ENCODE measurements at regions not wholly inside any gene's neighbourhood (a gene's known extent, or its start where the extent isn't known, plus 50 kb on each side); places are given as distances from the start of the nearest gene placed in this dataset.
A peak's percentile ranks its signal among the peaks of the same experiment; 100 is the strongest.

GRCh38 chr3:6605227-6605626 lies 255.7 kb upstream of the GRM7 start (continued):
- peak; percentile 50; the same call in 1 of the 2 replicates for TF ChIP-seq DPF2 (IDR thresholded peaks at IDR 0.05)
- TF ChIP-seq JUND (IDR thresholded peaks at IDR 0.05; ENCODE audit: borderline replicate concordance, low read depth, low read length), result peak; percentile 81; the same call in 1 of the 2 replicates
- peak; percentile 87 for TF ChIP-seq JUND (tag; IDR thresholded peaks at IDR 0.05; ENCODE audit: borderline replicate concordance, low read depth, low read length)
- TF ChIP-seq ZNF316 (IDR thresholded peaks at IDR 0.05), result 0 out of 2 replicates have a peak, but pooled peaks have one; percentile 39
- TF ChIP-seq GTF2A2 (tag; IDR thresholded peaks at IDR 0.05), result no peak

GRCh38 chr3:6608843-6609242 lies 252.1 kb upstream of the GRM7 start:
- CTCF ChIA-PET (ENCODE audit: low intra/inter-chr PET ratio), result no interaction called here
- H3K4me2 ChIP-seq (ENCODE audit: insufficient read depth, low read length), result no peak overlapping the region
- H3K36me3 ChIP-seq (ENCODE audit: control insufficient read depth, insufficient read depth, low read length), result no peaks in the 10 kb centered on the region
- no peaks in the 10 kb centered on the region for H4K20me1 ChIP-seq (replicated peaks; ENCODE audit: control insufficient read depth, insufficient read depth, low read length)
- no TSS peak for BruUV-seq (replicated peaks)
- peaks cover 60% of the 10 kb centered on the region for H3K79me2 ChIP-seq (ENCODE audit: control insufficient read depth, insufficient read depth, low read length)
- H3K9me3 ChIP-seq (replicated peaks; ENCODE audit: control insufficient read depth, insufficient read depth, low read depth, low read length), result no peaks in the 10 kb centered on the region
- peaks cover 0 to 10% of the 10 kb centered on the region in 2 experiments; a peak in 2 of 5 replicates for H3K4me1 ChIP-seq (replicated peaks in 1 of 2; ENCODE audit: control insufficient read depth in 2 of 2, insufficient read depth in 2 of 2, low read length in 2 of 2)
- peak; percentile 89 for ATAC-seq
- POLR2A ChIA-PET, result no interaction called here
- in situ Hi-C loops (cut with MboI), result no loop called here
- H2AFZ ChIP-seq (ENCODE audit: low read depth, low read length), result no peak overlapping the region
- H3K9ac ChIP-seq (ENCODE audit: insufficient read depth in 1 of 2, low read depth in 2 of 2, low read length in 2 of 2), result no peak overlapping the region
- no peak overlapping the region; the same call in 2 of the 3 replicates for H3K27ac ChIP-seq (ENCODE audit: extremely low read depth, low read depth, low read length)
- intact Hi-C loops (cut with micrococcal nuclease), result no loop called here
- peak in 3 of 4 experiments; percentile 14 to 68 (median 49) for DNase-seq (ENCODE audit: extremely low read depth in 1 of 4, low spot score in 3 of 4)
- no peaks in the 10 kb centered on the region for H3K9me1 ChIP-seq (ENCODE audit: control insufficient read depth, insufficient read depth, low read length)
- 16% methylated on average over 4 of the region's 4 CpGs for WGBS (ENCODE audit: insufficient coverage, low coverage, missing lambda C conversion rate)
- H3K4me3 ChIP-seq, result no peak overlapping the region
- FAIRE-seq, result peak; percentile 70
- H3K27me3 ChIP-seq (ENCODE audit: control insufficient read depth in 2 of 2, insufficient read depth in 2 of 2, low read length in 2 of 2), result no peaks in the 10 kb centered on the region
- TF ChIP-seq ZNF143 (CRISPR knock-in tag; IDR thresholded peaks at IDR 0.05), result no peak
- peak; percentile 32; the same call in 1 of the 2 replicates for TF ChIP-seq ATF3 (IDR thresholded peaks at IDR 0.05)
- no peak; the same call in 1 of the 2 replicates for TF ChIP-seq ATF3 (CRISPR knock-in tag; conservative IDR thresholded peaks at IDR 0.05)
- peak; percentile 40; the same call in 1 of the 2 replicates for TF ChIP-seq TAL1 (IDR thresholded peaks at IDR 0.05)
- TF ChIP-seq SOX6 (IDR thresholded peaks at IDR 0.05), result 0 out of 2 replicates have a peak, but pooled peaks have one; percentile 20
- 0 out of 2 replicates have a peak, but pooled peaks have one; percentile 32 for TF ChIP-seq TEAD4 (IDR thresholded peaks at IDR 0.05; ENCODE audit: low read length)
- TF ChIP-seq TEAD4 (CRISPR knock-in tag; IDR thresholded peaks at IDR 0.05; ENCODE audit: borderline replicate concordance), result no peak
- no peak for TF ChIP-seq FOXM1 (IDR thresholded peaks at IDR 0.05; ENCODE audit: low read depth)
- TF ChIP-seq FOXM1 (CRISPR knock-in tag; IDR thresholded peaks at IDR 0.05; ENCODE audit: low read depth), result no peak
- 0 out of 2 replicates have a peak, but pooled peaks have one; percentile 13 for TF ChIP-seq EHMT2 (IDR thresholded peaks at IDR 0.05)
- TF ChIP-seq POLR2AphosphoS5 (IDR thresholded peaks at IDR 0.05; ENCODE audit: control insufficient read depth, insufficient read depth, low read depth, low read length), result peak; percentile 54
- TF ChIP-seq NFATC3 (IDR thresholded peaks at IDR 0.05), result 0 out of 2 replicates have a peak, but pooled peaks have one; percentile 70
- TF ChIP-seq FOXK2 (conservative IDR thresholded peaks at IDR 0.05 in 1 of 2, IDR thresholded peaks at IDR 0.05 in 1 of 2; ENCODE audit: low read depth in 2 of 2), result peak in 1 of 2 experiments; percentile 56; a peak in 1 of 4 replicates
- no peak for TF ChIP-seq NR2C1 (IDR thresholded peaks at IDR 0.05)
- TF ChIP-seq NR2C1 (tag; IDR thresholded peaks at IDR 0.05), result 0 out of 2 replicates have a peak, but pooled peaks have one; percentile 43
- TF ChIP-seq FOSL1 (tag; conservative IDR thresholded peaks at IDR 0.05), result peak; percentile 15; the same call in 1 of the 2 replicates
- TF ChIP-seq TRIM24 (IDR thresholded peaks at IDR 0.05), result peak in 1 of 2 experiments; percentile 39; a peak in 1 of 4 replicates
- no peak for TF ChIP-seq CREM (IDR thresholded peaks at IDR 0.05; ENCODE audit: low read depth)
- TF ChIP-seq TOE1 (IDR thresholded peaks at IDR 0.05; ENCODE audit: borderline replicate concordance), result no peak
- TF ChIP-seq TOE1 (CRISPR knock-in tag; IDR thresholded peaks at IDR 0.05; ENCODE audit: borderline replicate concordance, low read depth), result no peak
- TF ChIP-seq SUPT5H (IDR thresholded peaks at IDR 0.05), result no peak
- 0 out of 2 replicates have a peak, but pooled peaks have one; percentile 19 for TF ChIP-seq DPF2 (IDR thresholded peaks at IDR 0.05)
